ENCODE measurements at regions not wholly inside any gene's neighbourhood (a gene's known extent, or its start where the extent isn't known, plus 50 kb on each side); places are given as distances from the start of the nearest gene placed in this dataset.

- no peak for TF ChIP-seq BCL3 (IDR thresholded peaks at IDR 0.05; ENCODE audit: borderline replicate concordance, insufficient read depth, low read depth, low read length, poor library complexity, severe bottlenecking)
Observed at GRCh38 chr4:149160370-149160769, 655.3 kb downstream of the IQCM start (continued).

- DNase-seq (ENCODE audit: low read depth, low spot score), result no peak
- CTCF ChIA-PET, result no interaction called here
- TF ChIP-seq MYB (IDR thresholded peaks at IDR 0.05; ENCODE audit: borderline replicate concordance, low read depth, low read length) (no peak), TCF3 (IDR thresholded peaks at IDR 0.05; ENCODE audit: borderline replicate concordance, insufficient read depth, low read depth, low read length) (no peak), PRDM15 (CRISPR knock-in tag; IDR thresholded peaks at IDR 0.05) (no peak), PKNOX1 (IDR thresholded peaks at IDR 0.05) (no peak), MEF2B (IDR thresholded peaks at IDR 0.05; ENCODE audit: partially characterized antibody, poor library complexity, severe bottlenecking) (no peak), EGR1 (IDR thresholded peaks at IDR 0.05; ENCODE audit: borderline replicate concordance in 1 of 2, low read depth in 2 of 2, low read length in 2 of 2) (no peak), NR2C2 (IDR thresholded peaks at IDR 0.05; ENCODE audit: borderline replicate concordance, control insufficient read depth, insufficient read length, low read depth) (no peak), CTCF (IDR thresholded peaks at IDR 0.05 in 2 of 3, conservative IDR thresholded peaks at IDR 0.05 in 1 of 3; ENCODE audit: control insufficient read depth in 2 of 3, extremely low read depth in 1 of 3, insufficient read depth in 1 of 3, low read depth in 3 of 3, low read length in 3 of 3) (no peak)
- Histone ChIP-seq H2AFZ (ENCODE audit: control insufficient read depth, low read depth, low read length) (no peak overlapping the region), H3K4me2 (ENCODE audit: control insufficient read depth, insufficient read depth) (no peak overlapping the region), H3K4me3 (no peak overlapping the region), H3K4me1 (ENCODE audit: control insufficient read depth, insufficient read depth, low read length) (no peaks in the 10 kb centered on the region), H3K27ac (ENCODE audit: control insufficient read depth, insufficient read depth) (no peak overlapping the region), H3K27me3 (replicated peaks in 1 of 2; ENCODE audit: control insufficient read depth in 2 of 2, insufficient read depth in 2 of 2, low read length in 1 of 2) (no peaks in the 10 kb centered on the region), H3K79me2 (ENCODE audit: control insufficient read depth, insufficient read depth, low read length) (no peaks in the 10 kb centered on the region), H3K9me3 (replicated peaks; ENCODE audit: control insufficient read depth, insufficient read depth, low read length) (no peaks in the 10 kb centered on the region), H3K36me3 (ENCODE audit: control insufficient read depth in 2 of 2, insufficient read depth in 2 of 2, low read length in 1 of 2) (no peaks in the 10 kb centered on the region), H4K20me1 (ENCODE audit: control insufficient read depth, insufficient read depth) (no peaks in the 10 kb centered on the region), H3K9ac (ENCODE audit: control insufficient read depth, insufficient read depth, low read length) (no peak overlapping the region)
- FAIRE-seq, result no peak
- in situ Hi-C loops (cut with MboI), result no loop called here
- RAD21 ChIA-PET (ENCODE audit: unreplicated experiment), result no interaction called here
- SMC1A ChIA-PET (ENCODE audit: uncharacterized antibody, unreplicated experiment), result no interaction called here
- WGBS (ENCODE audit: insufficient coverage, insufficient replicate concordance, low lambda C conversion rate, missing lambda C conversion rate), result 4% methylated on average over 3 of the region's 3 CpGs
- POLR2A ChIA-PET, result no interaction called here
- ATAC-seq, result no peak
- BruUV-seq (replicated peaks), result no TSS peak
- intact Hi-C loops (cut with micrococcal nuclease; ENCODE audit: unreplicated experiment), result no loop called here
Observed at GRCh38 chr4:149158817-149159216, 656.8 kb downstream of the IQCM start.

Data from GM12878 (cell line).